Spleen (tissue), 11 donors: ENCODE measurements at regions not wholly inside any gene's neighbourhood (a gene's known extent, or its start where the extent isn't known, plus 50 kb on each side); places are given as distances from the start of the nearest gene placed in this dataset.

ENCODE experiments used
- DNase-seq: peaks from one replicate; pipeline ENCODE4 v3.0.0-alpha.2; 2020
- H3K27ac ChIP-seq, 8 donors: fragments of 200-600 bp; sonication (generic) in 7 of 8; 1 replicate in 4 of 8; 2 replicates in 4 of 8; pipeline versions ENCODE4 v1.5.0 to v1.8.0; 2016 to 2021; ENCODE audit warnings: inconsistent platforms in 4 of 8, mild to moderate bottlenecking in 4 of 8, moderate library complexity in 1 of 8
- H3K27me3 ChIP-seq, 7 donors: fragments of 200-600 bp; sonication (generic) in 6 of 7; replicated peaks in 1 of 7; 1 replicate in 4 of 7; 2 replicates in 3 of 7; pipeline versions ENCODE4 v1.5.0 to v1.8.0; 2016 to 2021; ENCODE audit warnings: inconsistent platforms in 3 of 7, mild to moderate bottlenecking in 1 of 7
- H3K36me3 ChIP-seq, 6 donors: fragments of 200-600 bp; sonication (generic) in 5 of 6; 1 replicate in 4 of 6; 2 replicates in 2 of 6; pipeline versions ENCODE4 v1.5.0 to v1.8.0; 2016 to 2021; ENCODE audit warnings: inconsistent platforms in 2 of 6
- H3K4me1 ChIP-seq, 6 donors: fragments of 200-600 bp; sonication (generic) in 5 of 6; 1 replicate in 3 of 6; 2 replicates in 3 of 6; pipeline versions ENCODE4 v1.5.0 to v1.8.0; 2016 to 2021; ENCODE audit warnings: inconsistent platforms in 3 of 6
- H3K4me3 ChIP-seq, 8 donors: fragments of 200-600 bp; sonication (generic) in 7 of 8; 1 replicate in 4 of 8; 2 replicates in 4 of 8; pipeline versions ENCODE4 v1.5.0 to v1.8.0; 2016 to 2021; ENCODE audit warnings: inconsistent platforms in 4 of 8, mild to moderate bottlenecking in 4 of 8, moderate library complexity in 2 of 8
- H3K9me3 ChIP-seq, 8 donors: fragments of 200-600 bp; sonication (generic) in 7 of 8; 1 replicate in 4 of 8; 2 replicates in 4 of 8; pipeline versions ENCODE4 v1.5.0 to v1.8.0; 2016 to 2021; ENCODE audit warnings: inconsistent platforms in 4 of 8
- CTCF ChIP-seq, 11 experiments: fragments of 200-600 bp in 7 of 11; fragments of 450-650 bp in 4 of 11; sonication (generic) in 4 of 11; IDR thresholded peaks in 8 of 11; conservative IDR thresholded peaks in 3 of 11; 1 replicate in 7 of 11; 2 replicates in 4 of 11; pipeline versions ENCODE4 v1.4.0 to v1.8.0; 2016 to 2021; ENCODE audit warnings: antibody characterized with exemption in 11 of 11, inconsistent platforms in 4 of 11, mild to moderate bottlenecking in 1 of 11
- POLR2A ChIP-seq, 3 donors: fragments of 450-650 bp; IDR thresholded peaks; one replicate each; pipeline ENCODE4 v1.5.1; 2017; ENCODE audit warnings: antibody characterized with exemption in 3 of 3, mild to moderate bottlenecking in 1 of 3
- POLR2AphosphoS5 ChIP-seq, 3 donors: sonication (generic); formaldehyde crosslinking; IDR thresholded peaks; one replicate each; pipeline ENCODE4 v1.5.1; 2017; ENCODE audit warnings: antibody characterized with exemption in 3 of 3
- WGBS, 5 donors: extraction: QIAGEN DNeasy Blood & Tissue Kit in 3 of 5; methylation state at CpG; one replicate each; pipeline versions ENCODE4 v1.1.5 to v1.1.7; 2013 to 2018; 5-methylcytosine and 5-hydroxymethylcytosine counted together
- intact Hi-C: fragments of 100-400 bp; cut with DNase I; formaldehyde crosslinking; loops from one replicate; pipeline ENCODE4 v1.15.0; 2023; ENCODE audit warnings: low total_unique reads
- donor health status: healthy with polysubstance abuse.
- donor health status: DM: no; HTN: no; CAD: no; lungs with moderate emphysema.
- donor health status: DM: no; HTN: no; CAD: no.
- donor health status: Bipolar disorder and iron deficiency.
- donor health status: healthy.
- donor health status: DM: no; HTN: no; CAD: no.
- donor health status: DM: yes; HTN: yes; CAD: no.

- WGBS, 5 donors = 47 to 61% (median 56%) methylated on average over 7 of the region's 7 CpGs
- H3K4me1 ChIP-seq = no peaks in the 10 kb centered on the region
- TF ChIP-seq POLR2A (IDR thresholded peaks at IDR 0.05) (no peak), POLR2AphosphoS5 (IDR thresholded peaks at IDR 0.05) (no peak), CTCF (IDR thresholded peaks at IDR 0.05 in 8 of 11, conservative IDR thresholded peaks at IDR 0.05 in 3 of 11) (no peak)
- no peak for DNase-seq
- H3K27me3 ChIP-seq = peaks cover 0 to 43% (median 0%) of the 10 kb centered on the region in 7 donors
- H3K4me3 ChIP-seq = no peak overlapping the region
- intact Hi-C loops = no loop called here
- no peaks in the 10 kb centered on the region for H3K9me3 ChIP-seq
- no peaks in the 10 kb centered on the region for H3K36me3 ChIP-seq
- H3K27ac ChIP-seq = no peak overlapping the region
Observed at GRCh38 chr11:70590356-70590991, 192.1 kb downstream of the CTTN start.

- 85 to 91% (median 86%) methylated on average over 12 to 17 of the region's 17 CpGs for WGBS, 5 donors
- Histone ChIP-seq H3K9me3 (no peaks in the 10 kb centered on the region), H3K27ac (no peak overlapping the region), H3K4me1 (peaks cover 0 to 14% (median 0%) of the 10 kb centered on the region in 6 donors), H3K4me3 (no peak overlapping the region), H3K27me3 (peaks cover 0 to 47% (median 0%) of the 10 kb centered on the region in 7 donors), H3K36me3 (no peaks in the 10 kb centered on the region)
- intact Hi-C loops = no loop called here
- DNase-seq = no peak
- TF ChIP-seq POLR2A (IDR thresholded peaks at IDR 0.05) (no peak), CTCF (IDR thresholded peaks at IDR 0.05 in 8 of 11, conservative IDR thresholded peaks at IDR 0.05 in 3 of 11) (no peak), POLR2AphosphoS5 (IDR thresholded peaks at IDR 0.05) (no peak)
Observed at GRCh38 chr11:70592641-70593165, 194.4 kb downstream of the CTTN start.

- Histone ChIP-seq H3K36me3 (no peaks in the 10 kb centered on the region), H3K9me3 (no peaks in the 10 kb centered on the region), H3K4me1 (peaks cover 0 to 16% (median 0%) of the 10 kb centered on the region in 6 donors), H3K4me3 (no peak overlapping the region), H3K27me3 (peaks cover 0 to 50% (median 0%) of the 10 kb centered on the region in 7 donors), H3K27ac (no peak overlapping the region)
- DNase-seq = no peak
- intact Hi-C loops = no loop called here
- TF ChIP-seq POLR2AphosphoS5 (IDR thresholded peaks at IDR 0.05) (no peak), POLR2A (IDR thresholded peaks at IDR 0.05) (no peak), CTCF (IDR thresholded peaks at IDR 0.05 in 8 of 11, conservative IDR thresholded peaks at IDR 0.05 in 3 of 11) (no peak)
- WGBS, 5 donors = 67 to 89% (median 78%) methylated on average over 10 of the region's 10 CpGs
Observed at GRCh38 chr11:70593446-70593983, 195.2 kb downstream of the CTTN start.

GRCh38 chr11:70594031-70594430, 195.7 kb downstream of the CTTN start:
- TF ChIP-seq CTCF (IDR thresholded peaks at IDR 0.05 in 8 of 11, conservative IDR thresholded peaks at IDR 0.05 in 3 of 11) = no peak
- intact Hi-C loops = no loop called here
- no peaks in the 10 kb centered on the region for H3K9me3 ChIP-seq
- no peak overlapping the region for H3K4me3 ChIP-seq
- H3K27ac ChIP-seq = no peak overlapping the region
- H3K27me3 ChIP-seq = peaks cover 0 to 50% (median 0%) of the 10 kb centered on the region in 7 donors
- DNase-seq = no peak
- no peaks in the 10 kb centered on the region for H3K36me3 ChIP-seq
- H3K4me1 ChIP-seq = peaks cover 0 to 16% (median 0%) of the 10 kb centered on the region in 6 donors
- WGBS, 5 donors = 84 to 95% (median 91%) methylated on average over 16 of the region's 16 CpGs
